ENCODE measurements at regions not wholly inside any gene's neighbourhood (a gene's known extent, or its start where the extent isn't known, plus 50 kb on each side); places are given as distances from the start of the nearest gene placed in this dataset.

GRCh38 chr4:136768925-136769275, 763.4 kb downstream of the PCDH18 start:
- Histone ChIP-seq H3K23ac (ENCODE audit: low read depth, low read length) (no peak overlapping the region), H3K9me3 (ENCODE audit: control insufficient read depth, insufficient read depth, low read length) (no peaks in the 10 kb centered on the region), H2AK5ac (ENCODE audit: low read depth, low read length) (no peak overlapping the region), H3K4me2 (ENCODE audit: low read depth, low read length) (no peak overlapping the region), H3K56ac (ENCODE audit: extremely low read depth, insufficient read depth, low read length) (no peak overlapping the region), H3K79me1 (ENCODE audit: low read depth in 1 of 2, low read length in 2 of 2) (no peaks in the 10 kb centered on the region), H4K91ac (ENCODE audit: insufficient read depth, low read depth, low read length) (no peak overlapping the region), H4K8ac (ENCODE audit: low read depth in 2 of 2, low read length in 2 of 2) (no peak overlapping the region), H2BK20ac (ENCODE audit: low read depth, low read length) (no peak overlapping the region), H3K4me1 (ENCODE audit: control insufficient read depth, insufficient read depth, low read length) (peaks cover 2% of the 10 kb centered on the region; the same call in 1 of the 2 replicates), H3K4ac (ENCODE audit: low read depth, low read length) (no peak overlapping the region), H2AFZ (replicated peaks; ENCODE audit: low read length, poor library complexity) (no peak overlapping the region), H3K9me1 (ENCODE audit: insufficient read depth, low read length) (no peaks in the 10 kb centered on the region), H2BK5ac (ENCODE audit: low read depth, low read length, poor library complexity, severe bottlenecking) (no peak overlapping the region), H3K27ac (ENCODE audit: insufficient read depth, low read length) (no peak overlapping the region), H3K18ac (ENCODE audit: low read depth, low read length) (no peak overlapping the region), H3K14ac (replicated peaks; ENCODE audit: low read depth, low read length) (no peak overlapping the region), H3K36me3 (ENCODE audit: control insufficient read depth, insufficient read depth, low read length) (no peaks in the 10 kb centered on the region), H2AK9ac (replicated peaks; ENCODE audit: low read depth, low read length, poor library complexity) (no peak overlapping the region), H4K5ac (ENCODE audit: low read depth, low read length) (no peak overlapping the region), H3K27me3 (ENCODE audit: control insufficient read depth, insufficient read depth, low read length) (no peaks in the 10 kb centered on the region), H3K4me3 (ENCODE audit: insufficient read depth, low read depth, low read length) (no peak overlapping the region), H2BK15ac (ENCODE audit: low read depth, low read length) (no peak overlapping the region), H2BK120ac (ENCODE audit: low read depth, low read length) (no peak overlapping the region), H3K9ac (ENCODE audit: low read depth, low read length) (no peak overlapping the region), H4K20me1 (ENCODE audit: insufficient read depth, low read length) (no peaks in the 10 kb centered on the region)
- ChIA-PET POLR2A (ENCODE audit: unreplicated experiment) (no interaction called here), CTCF (no interaction called here)
- DNase-seq (no peak), ATAC-seq (ENCODE audit: low read depth) (no peak)
- no CpG with 5 or more reads among the region's 1 CpG for WGBS, 2 experiments (ENCODE audit: extremely low coverage in 2 of 2, insufficient read length in 1 of 2)
- no TSS peak for BruUV-seq (replicated peaks)
- in situ Hi-C loops (cut with MboI; ENCODE audit: low sequenced_read_pairs) (no loop called here), intact Hi-C loops (cut with micrococcal nuclease) (no loop called here), dilution Hi-C loops (cut with HindIII; ENCODE audit: low sequenced_read_pairs, unreplicated experiment) (no loop called here)
- TF ChIP-seq NFE2L2 (IDR thresholded peaks at IDR 0.05; ENCODE audit: low read depth, low read length): no peak
- TF ChIP-seq CEBPB (IDR thresholded peaks at IDR 0.05; ENCODE audit: low read depth, low read length): peak; percentile 32; the same call in 1 of the 2 replicates

Data from IMR-90 (cell line).